ENCODE measurements at regions not wholly inside any gene's neighbourhood (a gene's known extent, or its start where the extent isn't known, plus 50 kb on each side); places are given as distances from the start of the nearest gene placed in this dataset.

GRCh38 chr2:195121341-195121740 lies 535.7 kb upstream of the SLC39A10 start:
- DNase-seq (ENCODE audit: low spot score) (no peak), ATAC-seq (no peak), FAIRE-seq (no peak)
- CTCF ChIA-PET (ENCODE audit: low intra/inter-chr PET ratio, low total read pairs) = no interaction called here
- Histone ChIP-seq H2AFZ (ENCODE audit: low read length) (no peak overlapping the region), H3K4me3 (replicated peaks in 1 of 3; ENCODE audit: insufficient read depth in 1 of 3, low read depth in 2 of 3, low read length in 3 of 3) (no peak overlapping the region), H3K27ac (ENCODE audit: extremely low read length, insufficient read depth, low read length) (no peak overlapping the region), H3K4me1 (ENCODE audit: insufficient read depth, low read length) (no peaks in the 10 kb centered on the region), H3K36me3 (replicated peaks in 1 of 2; ENCODE audit: control insufficient read depth in 1 of 2, insufficient read depth in 2 of 2, low read length in 2 of 2) (no peaks in the 10 kb centered on the region), H3K27me3 (ENCODE audit: control insufficient read depth in 1 of 2, insufficient read depth in 2 of 2, low read length in 2 of 2) (no peaks in the 10 kb centered on the region), H4K20me1 (ENCODE audit: insufficient read depth, low read length) (no peaks in the 10 kb centered on the region), H3K4me2 (ENCODE audit: low read depth, low read length) (no peak overlapping the region), H3K79me2 (ENCODE audit: insufficient read depth, low read length) (no peaks in the 10 kb centered on the region), H3K9ac (ENCODE audit: insufficient read depth, low read depth, low read length) (no peak overlapping the region), H3K9me3 (ENCODE audit: low read length) (peaks cover 19% of the 10 kb centered on the region)
- 48% methylated on average over 3 of the region's 3 CpGs for WGBS (ENCODE audit: low lambda C conversion rate)
- intact Hi-C loops (cut with micrococcal nuclease; ENCODE audit: unreplicated experiment) = no loop called here
- POLR2A ChIA-PET = no interaction called here
- no peak for TF ChIP-seq ZNF121 (CRISPR knock-in tag; IDR thresholded peaks at IDR 0.05)
- TF ChIP-seq JUND (CRISPR knock-in tag; IDR thresholded peaks at IDR 0.05) = no peak
- no peak for TF ChIP-seq ZGPAT (CRISPR knock-in tag; IDR thresholded peaks at IDR 0.05)
- TF ChIP-seq HNRNPLL (IDR thresholded peaks at IDR 0.05; ENCODE audit: low read depth, low read length, poor library complexity, severe bottlenecking) = no peak
- no peak for TF ChIP-seq FUBP1 (CRISPR knock-in tag; IDR thresholded peaks at IDR 0.05; ENCODE audit: borderline replicate concordance)
- TF ChIP-seq ADNP (CRISPR knock-in tag; IDR thresholded peaks at IDR 0.05) = no peak
- no peak for TF ChIP-seq ARID3A (IDR thresholded peaks at IDR 0.05; ENCODE audit: low read depth, low read length)
- TF ChIP-seq TBP (CRISPR knock-in tag; IDR thresholded peaks at IDR 0.05) = no peak
- no peak for TF ChIP-seq REST (IDR thresholded peaks at IDR 0.05; ENCODE audit: borderline replicate concordance in 1 of 2, low read depth in 1 of 2, low read length in 2 of 2)
- TF ChIP-seq ZNF772 (CRISPR knock-in tag; IDR thresholded peaks at IDR 0.05) = no peak
- no peak for TF ChIP-seq ZNF30 (CRISPR knock-in tag; IDR thresholded peaks at IDR 0.05)
- no TSS peak for BruUV-seq (replicated peaks)
- in situ Hi-C loops (cut with HindIII; ENCODE audit: extremely low pct_ligation_motif_present, low pct_unique_long_range_greater_than_20kb) = no loop called here
